ENCODE measurements at regions not wholly inside any gene's neighbourhood (a gene's known extent, or its start where the extent isn't known, plus 50 kb on each side); places are given as distances from the start of the nearest gene placed in this dataset.

- intact Hi-C loops (cut with DNase I), result no loop called here
- H3K4me3 ChIP-seq, result no peak overlapping the region
- DNase-seq, result no peak
- TF ChIP-seq CTCF (IDR thresholded peaks at IDR 0.05) (no peak), POLR2A (IDR thresholded peaks at IDR 0.05) (no peak)
- no peak for ATAC-seq
- no peaks in the 10 kb centered on the region for H3K9me3 ChIP-seq
- no peak overlapping the region for H3K27ac ChIP-seq
- no peaks in the 10 kb centered on the region for H3K27me3 ChIP-seq
- no peaks in the 10 kb centered on the region for H3K4me1 ChIP-seq
- H3K36me3 ChIP-seq (replicated peaks in 1 of 2; ENCODE audit: insufficient read depth in 1 of 2, low read depth in 2 of 2), result no peaks in the 10 kb centered on the region
Observed at GRCh38 chr1:73749996-73750395, 448.0 kb downstream of the LRRIQ3 start.

- no peak overlapping the region for H3K4me3 ChIP-seq
- H3K27me3 ChIP-seq, result no peaks in the 10 kb centered on the region
- no peak for DNase-seq
- no peaks in the 10 kb centered on the region for H3K36me3 ChIP-seq (replicated peaks in 1 of 2; ENCODE audit: insufficient read depth in 1 of 2, low read depth in 2 of 2)
- no peak overlapping the region for H3K27ac ChIP-seq
- H3K4me1 ChIP-seq, result no peaks in the 10 kb centered on the region
- intact Hi-C loops (cut with DNase I), result no loop called here
- no peak for ATAC-seq
- no peaks in the 10 kb centered on the region for H3K9me3 ChIP-seq
- no peak for TF ChIP-seq CTCF (IDR thresholded peaks at IDR 0.05)
Observed at GRCh38 chr1:73744985-73745384, 453.0 kb downstream of the LRRIQ3 start.

- Histone ChIP-seq H3K27me3 (no peaks in the 10 kb centered on the region), H3K27ac (no peak overlapping the region), H3K36me3 (replicated peaks in 1 of 2; ENCODE audit: insufficient read depth in 1 of 2, low read depth in 2 of 2) (no peaks in the 10 kb centered on the region), H3K4me3 (no peak overlapping the region), H3K9me3 (no peaks in the 10 kb centered on the region), H3K4me1 (no peaks in the 10 kb centered on the region)
- TF ChIP-seq POLR2A (IDR thresholded peaks at IDR 0.05), result no peak
- TF ChIP-seq CTCF (IDR thresholded peaks at IDR 0.05), result no peak
- ATAC-seq, result no peak
- no peak for DNase-seq
- intact Hi-C loops (cut with DNase I), result no loop called here
- 23 to 26% methylated on average over 2 of the region's 2 CpGs for WGBS, 2 donors
Observed at GRCh38 chr1:73736125-73736524, 461.9 kb downstream of the LRRIQ3 start.

- intact Hi-C loops (cut with DNase I), result no loop called here
- DNase-seq, result no peak
Observed at GRCh38 chr1:73727036-73727435, 470.9 kb downstream of the LRRIQ3 start.

GRCh38 chr1:73722055-73722454, 475.9 kb downstream of the LRRIQ3 start:
- 54 to 80% methylated on average over 1 of the region's 1 CpG for WGBS, 2 donors
- H3K4me3 ChIP-seq, result no peak overlapping the region

More at GRCh38 chr1:73727036-73727435, 470.9 kb downstream of the LRRIQ3 start:
- Histone ChIP-seq H3K4me1 (no peaks in the 10 kb centered on the region), H3K4me3 (no peak overlapping the region), H3K9me3 (no peaks in the 10 kb centered on the region), H3K36me3 (replicated peaks in 1 of 2; ENCODE audit: insufficient read depth in 1 of 2, low read depth in 2 of 2) (no peaks in the 10 kb centered on the region), H3K27ac (no peak overlapping the region), H3K27me3 (no peaks in the 10 kb centered on the region)
- ATAC-seq, result no peak
- TF ChIP-seq CTCF (IDR thresholded peaks at IDR 0.05) (no peak), POLR2A (IDR thresholded peaks at IDR 0.05) (no peak)

More at GRCh38 chr1:73722055-73722454, 475.9 kb downstream of the LRRIQ3 start:
- TF ChIP-seq CTCF (IDR thresholded peaks at IDR 0.05), result no peak
- TF ChIP-seq POLR2A (IDR thresholded peaks at IDR 0.05), result no peak
- ATAC-seq (no peak), DNase-seq (no peak)
- H3K27me3 ChIP-seq, result no peaks in the 10 kb centered on the region
- intact Hi-C loops (cut with DNase I), result no loop called here
- no peaks in the 10 kb centered on the region for H3K36me3 ChIP-seq (replicated peaks in 1 of 2; ENCODE audit: insufficient read depth in 1 of 2, low read depth in 2 of 2)
- H3K4me1 ChIP-seq, result no peaks in the 10 kb centered on the region
- H3K9me3 ChIP-seq, result no peaks in the 10 kb centered on the region
- H3K27ac ChIP-seq, result no peak overlapping the region

Measured in body of pancreas (tissue), 4 donors.